Type B pancreatic cell (in vitro differentiated cells): ENCODE measurements at regions not wholly inside any gene's neighbourhood (a gene's known extent, or its start where the extent isn't known, plus 50 kb on each side); places are given as distances from the start of the nearest gene placed in this dataset.

Experiments used
- DNase-seq: peaks from one replicate; pipeline ENCODE4 v3.0.0; 2021; ENCODE audit warnings: mixed read lengths; ENCODE audit not compliant: unreplicated experiment; ENCODE audit errors: extremely low spot score
- H3K27ac Mint-ChIP-seq: 2 replicates; pipeline ENCODE4 v1.8.0; 2021; ENCODE audit warnings: mild to moderate bottlenecking, mixed read lengths
- H3K27me3 Mint-ChIP-seq: 2 replicates; pipeline ENCODE4 v1.8.0; 2021; ENCODE audit warnings: mixed read lengths
- H3K36me3 Mint-ChIP-seq: 2 replicates; pipeline ENCODE4 v1.8.0; 2021; ENCODE audit warnings: mixed read lengths
- H3K4me1 Mint-ChIP-seq: one replicate; pipeline ENCODE4 v1.8.0; 2021; ENCODE audit warnings: mixed read lengths; ENCODE audit not compliant: unreplicated experiment
- H3K4me3 Mint-ChIP-seq: 2 replicates; pipeline ENCODE4 v1.8.0; 2021; ENCODE audit warnings: mild to moderate bottlenecking, mixed read lengths
- H3K9me3 Mint-ChIP-seq: 2 replicates; pipeline ENCODE4 v1.8.0; 2021; ENCODE audit warnings: mixed read lengths
- TF ChIP-seq, protein P1 (sequence below): fragments of 200-600 bp; sonication (generic); conservative IDR thresholded peaks from 2 replicates; pipeline ENCODE4 v1.5.0; 2021; ENCODE audit warnings: antibody characterized with exemption, mild to moderate bottlenecking

GRCh38 chr11:23041001-23041503 is 180.8 kb upstream of the CCDC179 start:
- no peaks in the 10 kb centered on the region for H3K27me3 Mint-ChIP-seq
- H3K4me3 Mint-ChIP-seq, result no peak overlapping the region
- DNase-seq, result no peak
- no peaks in the 10 kb centered on the region for H3K9me3 Mint-ChIP-seq
- H3K27ac Mint-ChIP-seq, result no peak overlapping the region
- H3K36me3 Mint-ChIP-seq, result no peaks in the 10 kb centered on the region
- TF ChIP-seq, protein P1, sequence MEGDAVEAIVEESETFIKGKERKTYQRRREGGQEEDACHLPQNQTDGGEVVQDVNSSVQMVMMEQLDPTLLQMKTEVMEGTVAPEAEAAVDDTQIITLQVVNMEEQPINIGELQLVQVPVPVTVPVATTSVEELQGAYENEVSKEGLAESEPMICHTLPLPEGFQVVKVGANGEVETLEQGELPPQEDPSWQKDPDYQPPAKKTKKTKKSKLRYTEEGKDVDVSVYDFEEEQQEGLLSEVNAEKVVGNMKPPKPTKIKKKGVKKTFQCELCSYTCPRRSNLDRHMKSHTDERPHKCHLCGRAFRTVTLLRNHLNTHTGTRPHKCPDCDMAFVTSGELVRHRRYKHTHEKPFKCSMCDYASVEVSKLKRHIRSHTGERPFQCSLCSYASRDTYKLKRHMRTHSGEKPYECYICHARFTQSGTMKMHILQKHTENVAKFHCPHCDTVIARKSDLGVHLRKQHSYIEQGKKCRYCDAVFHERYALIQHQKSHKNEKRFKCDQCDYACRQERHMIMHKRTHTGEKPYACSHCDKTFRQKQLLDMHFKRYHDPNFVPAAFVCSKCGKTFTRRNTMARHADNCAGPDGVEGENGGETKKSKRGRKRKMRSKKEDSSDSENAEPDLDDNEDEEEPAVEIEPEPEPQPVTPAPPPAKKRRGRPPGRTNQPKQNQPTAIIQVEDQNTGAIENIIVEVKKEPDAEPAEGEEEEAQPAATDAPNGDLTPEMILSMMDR, result no peak
- H3K4me1 Mint-ChIP-seq, result no peaks in the 10 kb centered on the region

GRCh38 chr11:23058656-23059055 is 198.4 kb upstream of the CCDC179 start:
- no peak overlapping the region for H3K27ac Mint-ChIP-seq
- no peaks in the 10 kb centered on the region for H3K4me1 Mint-ChIP-seq
- TF ChIP-seq, protein P1, result no peak
- H3K36me3 Mint-ChIP-seq, result no peaks in the 10 kb centered on the region
- H3K9me3 Mint-ChIP-seq, result no peaks in the 10 kb centered on the region
- no peak overlapping the region for H3K4me3 Mint-ChIP-seq
- DNase-seq, result no peak
- H3K27me3 Mint-ChIP-seq, result no peaks in the 10 kb centered on the region

DNA sequence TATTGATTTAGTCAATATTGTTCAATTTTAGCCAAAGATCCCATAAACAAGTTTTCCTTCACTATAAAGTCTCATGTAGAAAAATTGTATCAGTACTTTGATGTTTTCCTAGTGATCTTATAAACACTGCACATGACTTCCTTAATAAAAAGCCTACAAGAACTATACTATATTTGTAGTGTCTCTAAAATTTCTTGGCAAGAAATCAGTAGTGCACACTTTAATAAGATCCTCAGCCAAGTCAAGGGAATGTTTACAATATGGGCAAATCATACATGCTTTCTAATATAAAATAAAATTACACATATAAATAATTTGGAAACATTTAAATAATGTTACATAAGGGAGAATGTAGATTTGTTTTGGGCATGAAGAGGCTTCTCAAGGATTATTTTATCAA is 203.0 kb upstream of the CCDC179 start:
- DNase-seq, result no peak
- TF ChIP-seq, protein P1, result no peak
- H3K4me3 Mint-ChIP-seq, result no peak overlapping the region
- H3K9me3 Mint-ChIP-seq, result no peaks in the 10 kb centered on the region
- no peaks in the 10 kb centered on the region for H3K27me3 Mint-ChIP-seq
- H3K27ac Mint-ChIP-seq, result no peak overlapping the region
- no peaks in the 10 kb centered on the region for H3K4me1 Mint-ChIP-seq
- no peaks in the 10 kb centered on the region for H3K36me3 Mint-ChIP-seq

DNA sequence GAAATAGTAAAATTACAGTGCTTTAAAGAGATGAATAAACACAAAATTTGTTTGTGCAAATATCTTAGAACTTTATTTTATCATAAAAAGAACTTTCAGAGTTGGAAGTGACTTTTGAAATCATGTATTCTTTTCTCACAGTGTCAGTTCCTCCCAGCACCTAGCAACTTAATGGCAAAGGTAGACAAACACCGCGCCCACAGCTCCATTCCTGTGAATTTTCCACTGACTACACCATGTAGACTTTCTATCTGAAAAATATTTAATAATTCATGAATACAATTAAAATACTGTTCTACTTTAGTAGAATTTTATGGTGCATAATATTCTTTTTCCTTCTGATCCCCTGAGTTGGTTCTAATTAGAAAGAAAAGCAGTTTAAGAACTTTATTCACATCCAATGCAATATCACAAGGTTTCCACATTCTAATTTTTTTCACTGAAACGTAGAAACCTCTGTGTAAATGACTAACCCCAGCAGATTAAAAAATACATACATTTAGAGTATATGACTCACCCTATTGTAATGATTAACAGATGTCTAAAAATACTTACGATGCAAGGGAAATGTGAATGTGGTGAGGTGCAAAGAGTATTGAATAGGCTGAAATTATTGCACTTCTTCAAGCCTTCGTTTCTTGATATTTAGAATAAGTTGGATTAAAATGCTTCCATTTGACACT is 218.2 kb upstream of the CCDC179 start:
- Mint-ChIP-seq H3K4me1 (peaks cover 13% of the 10 kb centered on the region), H3K27me3 (no peaks in the 10 kb centered on the region), H3K4me3 (peak overlapping the region; percentile 3), H3K36me3 (no peaks in the 10 kb centered on the region), H3K9me3 (no peaks in the 10 kb centered on the region), H3K27ac (peak overlapping the region; percentile 19)
- no peak for DNase-seq
- TF ChIP-seq, protein P1, result no peak

- Mint-ChIP-seq H3K27me3 (no peaks in the 10 kb centered on the region), H3K27ac (no peak overlapping the region), H3K36me3 (no peaks in the 10 kb centered on the region), H3K4me1 (peaks cover 13% of the 10 kb centered on the region), H3K4me3 (no peak overlapping the region), H3K9me3 (no peaks in the 10 kb centered on the region)
- DNase-seq, result no peak
- TF ChIP-seq, protein P1, result no peak
Measured at GRCh38 chr11:23079382-23079813, 219.1 kb upstream of the CCDC179 start.
